Tibial nerve (tissue), 4 donors: ENCODE measurements at regions not wholly inside any gene's neighbourhood (a gene's known extent, or its start where the extent isn't known, plus 50 kb on each side); places are given as distances from the start of the nearest gene placed in this dataset.

ENCODE experiments used
- DNase-seq, 2 donors: peaks; one replicate each; pipeline ENCODE4 v3.0.0-alpha.2; 2019; ENCODE audit warnings: low spot score in 2 of 2
- H3K27ac ChIP-seq, 4 donors: fragments of 200-600 bp; sonication (generic) in 3 of 4; one replicate each; pipeline ENCODE4 v1.5.1; 2017 to 2019; ENCODE audit warnings: mild to moderate bottlenecking in 1 of 4
- H3K27me3 ChIP-seq, 2 donors: fragments of 200-600 bp; sonication (generic) in 1 of 2; one replicate each; pipeline versions ENCODE4 v1.5.1 to v1.6.0; 2017 to 2019
- H3K36me3 ChIP-seq, 3 donors: fragments of 200-600 bp; sonication (generic); one replicate each; pipeline ENCODE4 v1.5.1; 2018 to 2019
- H3K4me1 ChIP-seq, 4 donors: fragments of 200-600 bp; sonication (generic) in 3 of 4; one replicate each; pipeline ENCODE4 v1.5.1; 2017 to 2019
- H3K4me3 ChIP-seq, 4 donors: fragments of 200-600 bp; sonication (generic) in 3 of 4; one replicate each; pipeline ENCODE4 v1.5.1; 2017 to 2019; ENCODE audit warnings: mild to moderate bottlenecking in 1 of 4, moderate library complexity in 1 of 4
- H3K9me3 ChIP-seq, 4 donors: fragments of 200-600 bp; sonication (generic) in 3 of 4; one replicate each; pipeline ENCODE4 v1.5.1; 2017 to 2019
- CTCF ChIP-seq, 5 experiments: fragments of 200-600 bp in 3 of 5; fragments of 450-650 bp in 2 of 5; sonication (generic) in 3 of 5; IDR thresholded peaks; one replicate each; pipeline ENCODE4 v1.5.1; 2016 to 2019; ENCODE audit warnings: antibody characterized with exemption in 5 of 5, mild to moderate bottlenecking in 3 of 5, moderate library complexity in 2 of 5
- EP300 ChIP-seq, 2 donors: sonication (generic); formaldehyde crosslinking; IDR thresholded peaks; one replicate each; pipeline ENCODE4 v1.6.1; 2017; ENCODE audit warnings: antibody characterized with exemption in 2 of 2, mild to moderate bottlenecking in 1 of 2
- POLR2A ChIP-seq, 2 donors: fragments of 450-650 bp; IDR thresholded peaks; one replicate each; pipeline ENCODE4 v1.6.1; 2017; ENCODE audit warnings: antibody characterized with exemption in 2 of 2, mild to moderate bottlenecking in 2 of 2, moderate library complexity in 2 of 2
- WGBS, 2 donors: methylation state at CpG; one replicate each; pipeline ENCODE4 v1.1.5; 2018; 5-methylcytosine and 5-hydroxymethylcytosine counted together

DNA sequence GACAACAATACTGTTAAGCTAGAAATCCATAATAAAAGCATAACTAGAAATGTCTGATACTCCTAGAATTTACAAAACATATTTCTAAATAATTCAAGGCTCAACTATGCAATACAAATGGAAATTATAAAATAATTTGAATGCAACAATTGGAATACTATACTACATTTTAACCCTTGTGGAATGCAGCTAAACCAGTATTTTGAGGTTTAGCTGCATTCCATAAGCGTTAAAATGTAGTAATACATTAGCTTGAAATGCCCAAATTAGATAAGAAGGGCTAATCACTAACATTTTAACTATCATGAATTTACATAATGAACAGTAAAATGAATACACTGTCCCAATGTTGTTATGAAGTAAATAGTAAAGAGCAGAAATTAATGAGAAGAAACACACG lies 617.2 kb upstream of the CHORDC1 start:
- DNase-seq = no peak
- Histone ChIP-seq H3K27ac (no peak overlapping the region), H3K36me3 (no peaks in the 10 kb centered on the region), H3K4me3 (no peak overlapping the region), H3K27me3 (no peaks in the 10 kb centered on the region), H3K4me1 (no peaks in the 10 kb centered on the region), H3K9me3 (no peaks in the 10 kb centered on the region)
- TF ChIP-seq CTCF (IDR thresholded peaks at IDR 0.05) = no peak
- TF ChIP-seq EP300 (IDR thresholded peaks at IDR 0.05) = no peak
- no peak for TF ChIP-seq POLR2A (IDR thresholded peaks at IDR 0.05)
- WGBS, 2 donors = 83 to 95% methylated on average over 2 of the region's 2 CpGs

DNA sequence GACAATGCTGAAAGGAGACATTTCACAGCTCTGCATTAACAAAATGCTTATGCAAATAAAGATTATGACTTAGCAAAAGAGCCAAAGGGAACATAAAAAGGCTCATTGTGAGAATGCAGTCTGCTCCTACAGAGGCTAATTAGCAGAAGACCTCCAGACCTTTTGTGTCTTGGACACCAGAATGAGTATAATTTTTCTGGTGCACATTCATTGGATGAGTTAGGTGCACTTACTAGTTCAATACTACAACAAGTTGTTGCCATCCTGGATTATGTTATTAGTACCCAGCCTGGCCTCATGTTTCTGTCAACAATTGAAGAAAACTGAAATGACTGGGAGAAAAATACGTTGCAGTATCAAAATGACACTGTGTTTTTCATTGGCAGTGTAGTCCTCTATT lies 613.2 kb upstream of the CHORDC1 start:
- TF ChIP-seq EP300 (IDR thresholded peaks at IDR 0.05) = no peak
- TF ChIP-seq POLR2A (IDR thresholded peaks at IDR 0.05) = no peak
- no peak for TF ChIP-seq CTCF (IDR thresholded peaks at IDR 0.05)
- WGBS, 2 donors = 31 to 35% methylated on average over 1 of the region's 1 CpG
- H3K9me3 ChIP-seq = no peaks in the 10 kb centered on the region
- no peaks in the 10 kb centered on the region for H3K4me1 ChIP-seq
- DNase-seq = no peak
- H3K36me3 ChIP-seq = no peaks in the 10 kb centered on the region
- no peak overlapping the region for H3K27ac ChIP-seq
- H3K4me3 ChIP-seq = no peak overlapping the region
- H3K27me3 ChIP-seq = no peaks in the 10 kb centered on the region

DNA sequence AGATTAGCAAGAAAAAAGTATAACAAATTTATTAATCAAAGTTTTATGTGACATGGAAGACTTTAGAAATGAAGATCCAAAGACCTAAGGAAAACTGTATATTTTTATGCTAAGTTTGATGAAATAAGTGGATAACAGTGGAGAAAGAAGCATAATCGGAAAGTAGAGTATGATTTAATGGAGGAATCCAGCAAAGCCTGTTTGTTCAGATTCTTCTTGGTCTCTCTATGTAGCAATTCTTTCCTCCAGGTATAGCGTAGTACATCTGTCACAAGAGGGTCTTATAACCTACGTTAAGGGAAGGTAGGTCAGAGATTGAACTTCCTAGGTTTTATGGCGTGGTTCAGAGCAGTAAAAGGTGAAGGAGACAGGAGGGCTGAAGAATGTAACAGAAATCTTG lies 600.6 kb upstream of the CHORDC1 start:
- WGBS, 2 donors = 75 to 77% methylated on average over 4 of the region's 4 CpGs
- DNase-seq = no peak
- Histone ChIP-seq H3K9me3 (no peaks in the 10 kb centered on the region), H3K27me3 (no peaks in the 10 kb centered on the region), H3K36me3 (no peaks in the 10 kb centered on the region), H3K4me1 (no peaks in the 10 kb centered on the region), H3K27ac (no peak overlapping the region), H3K4me3 (no peak overlapping the region)
- TF ChIP-seq POLR2A (IDR thresholded peaks at IDR 0.05) (no peak), CTCF (IDR thresholded peaks at IDR 0.05) (no peak), EP300 (IDR thresholded peaks at IDR 0.05) (no peak)

DNA sequence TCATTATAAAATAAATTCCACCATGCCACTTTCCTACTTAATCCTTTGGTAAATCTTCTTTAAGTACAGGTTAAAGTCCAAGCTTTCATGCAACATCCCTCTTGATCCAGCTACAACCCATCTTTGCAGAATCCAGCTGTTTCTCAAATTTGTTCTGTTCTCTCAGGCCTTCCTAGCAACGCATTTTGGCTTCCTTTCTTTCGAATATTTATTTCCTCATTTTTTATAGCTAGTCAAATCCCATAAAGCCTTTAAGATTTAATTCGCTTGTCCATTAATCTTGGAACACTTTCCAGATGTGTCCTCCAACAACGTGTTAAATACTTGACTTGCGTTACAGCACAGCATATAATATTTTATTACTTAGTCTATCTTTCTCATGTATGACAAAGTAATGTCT lies 600.1 kb upstream of the CHORDC1 start:
- Histone ChIP-seq H3K9me3 (no peaks in the 10 kb centered on the region), H3K36me3 (no peaks in the 10 kb centered on the region), H3K4me3 (no peak overlapping the region), H3K4me1 (no peaks in the 10 kb centered on the region), H3K27me3 (no peaks in the 10 kb centered on the region), H3K27ac (no peak overlapping the region)
- 53 to 65% methylated on average over 5 of the region's 5 CpGs for WGBS, 2 donors
- no peak for TF ChIP-seq CTCF (IDR thresholded peaks at IDR 0.05)
- no peak for DNase-seq

- TF ChIP-seq POLR2A (IDR thresholded peaks at IDR 0.05) = no peak
- no peak for TF ChIP-seq CTCF (IDR thresholded peaks at IDR 0.05)
- TF ChIP-seq EP300 (IDR thresholded peaks at IDR 0.05) = no peak
- Histone ChIP-seq H3K4me1 (no peaks in the 10 kb centered on the region), H3K27ac (no peak overlapping the region), H3K36me3 (no peaks in the 10 kb centered on the region), H3K27me3 (no peaks in the 10 kb centered on the region), H3K9me3 (no peaks in the 10 kb centered on the region), H3K4me3 (no peak overlapping the region)
- 88 to 98% methylated on average over 1 of the region's 1 CpG for WGBS, 2 donors
- no peak for DNase-seq
Observed at GRCh38 chr11:90818196-90818745, 595.4 kb upstream of the CHORDC1 start.
